DMS53 (cell line): ENCODE measurements at regions not wholly inside any gene's neighbourhood (a gene's known extent, or its start where the extent isn't known, plus 50 kb on each side); places are given as distances from the start of the nearest gene placed in this dataset.
"Not testable (repeated sequence)": the region's sequence is repeated elsewhere in the genome, so short reads cannot be mapped to it uniquely, and the experiment has no call there.

ENCODE experiments used
- DNase-seq: peaks from one replicate; lab custom pipeline; 2025; lab: John Stamatoyannopoulos, UW

GRCh38 chr2:129011466-129012061 is 692.9 kb upstream of the HS6ST1 start:
- no peak for DNase-seq

- no peak for DNase-seq
Measured at GRCh38 chr2:129014432-129014831, 695.8 kb upstream of the HS6ST1 start.

GRCh38 chr2:129015397-129016285 is 697.0 kb upstream of the HS6ST1 start:
- no peak for DNase-seq

GRCh38 chr2:129016972-129017371 is 698.3 kb upstream of the HS6ST1 start:
- no peak for DNase-seq

GRCh38 chr2:129024796-129025195 is 706.1 kb upstream of the HS6ST1 start:
- DNase-seq = no peak

- no peak for DNase-seq
Measured at GRCh38 chr2:129035992-129036391, 717.3 kb upstream of the HS6ST1 start.

GRCh38 chr2:129043677-129044076 is 725.0 kb upstream of the HS6ST1 start:
- DNase-seq = not testable (repeated sequence)

GRCh38 chr2:129046475-129046874 is 727.8 kb upstream of the HS6ST1 start:
- not testable (repeated sequence) for DNase-seq

- no peak for DNase-seq
Measured at GRCh38 chr2:129050101-129050500, 731.4 kb upstream of the HS6ST1 start.

- DNase-seq = no peak
Measured at GRCh38 chr2:129055242-129055641, 736.6 kb upstream of the HS6ST1 start.

GRCh38 chr2:129055824-129056223 is 737.2 kb upstream of the HS6ST1 start:
- no peak for DNase-seq

GRCh38 chr2:129056309-129056958 is 737.8 kb upstream of the HS6ST1 start:
- DNase-seq = no peak

- no peak for DNase-seq
Measured at GRCh38 chr2:129056959-129057317, 738.3 kb upstream of the HS6ST1 start.

GRCh38 chr2:129058981-129059380 is 740.3 kb upstream of the HS6ST1 start:
- no peak for DNase-seq

GRCh38 chr2:129059476-129059875 is 740.8 kb upstream of the HS6ST1 start:
- DNase-seq = no peak

GRCh38 chr2:129061069-129061768 is 742.6 kb upstream of the HS6ST1 start:
- DNase-seq = no peak

GRCh38 chr2:129061769-129062121 is 743.1 kb upstream of the HS6ST1 start:
- DNase-seq = no peak

- DNase-seq = no peak
Measured at GRCh38 chr2:129062146-129062912, 743.7 kb upstream of the HS6ST1 start.

- DNase-seq = no peak
Measured at GRCh38 chr2:129067070-129067469, 748.4 kb upstream of the HS6ST1 start.

- DNase-seq = no peak
Measured at GRCh38 chr2:129067953-129068352, 749.3 kb upstream of the HS6ST1 start.

- DNase-seq = no peak
Measured at GRCh38 chr2:129068543-129068942, 749.9 kb upstream of the HS6ST1 start.
